Fibroblast of peridontal ligament (primary cell): ENCODE measurements at regions not wholly inside any gene's neighbourhood (a gene's known extent, or its start where the extent isn't known, plus 50 kb on each side); places are given as distances from the start of the nearest gene placed in this dataset.

Experiments
- DNase-seq: peaks from one replicate; pipeline ENCODE4 v3.0.0-alpha.2; 2010; ENCODE audit errors: extremely low read depth

- no peak for DNase-seq
Observed at GRCh38 chr1:25036117-25036546, 106.1 kb upstream of the RUNX3 start.

DNA sequence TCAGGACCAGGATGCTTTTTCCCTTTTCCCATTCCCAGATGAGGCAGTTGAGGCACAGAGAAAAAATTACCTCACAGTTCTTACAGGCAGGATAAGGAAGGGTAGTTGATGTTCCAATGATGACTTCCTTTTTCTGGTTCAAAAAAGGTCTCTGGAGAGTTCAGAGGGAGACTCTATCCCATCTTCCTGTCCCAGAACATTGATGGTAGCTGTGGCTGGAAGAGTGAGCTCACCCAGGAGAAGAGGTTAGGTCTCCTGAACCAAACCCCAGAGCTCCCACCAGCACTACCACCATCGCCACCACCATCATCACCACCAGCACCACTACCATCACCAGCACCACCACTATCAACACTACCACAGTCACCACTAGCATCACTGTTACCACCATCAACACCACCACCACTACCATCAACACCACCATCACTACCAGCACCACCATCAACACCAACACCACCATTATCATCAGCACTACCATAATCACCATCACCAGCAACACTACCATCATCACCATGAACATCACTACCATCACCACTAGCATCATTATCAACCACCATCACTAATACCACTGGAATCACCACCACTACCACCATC, 105.5 kb upstream of the RUNX3 start:
- DNase-seq = no peak

DNA sequence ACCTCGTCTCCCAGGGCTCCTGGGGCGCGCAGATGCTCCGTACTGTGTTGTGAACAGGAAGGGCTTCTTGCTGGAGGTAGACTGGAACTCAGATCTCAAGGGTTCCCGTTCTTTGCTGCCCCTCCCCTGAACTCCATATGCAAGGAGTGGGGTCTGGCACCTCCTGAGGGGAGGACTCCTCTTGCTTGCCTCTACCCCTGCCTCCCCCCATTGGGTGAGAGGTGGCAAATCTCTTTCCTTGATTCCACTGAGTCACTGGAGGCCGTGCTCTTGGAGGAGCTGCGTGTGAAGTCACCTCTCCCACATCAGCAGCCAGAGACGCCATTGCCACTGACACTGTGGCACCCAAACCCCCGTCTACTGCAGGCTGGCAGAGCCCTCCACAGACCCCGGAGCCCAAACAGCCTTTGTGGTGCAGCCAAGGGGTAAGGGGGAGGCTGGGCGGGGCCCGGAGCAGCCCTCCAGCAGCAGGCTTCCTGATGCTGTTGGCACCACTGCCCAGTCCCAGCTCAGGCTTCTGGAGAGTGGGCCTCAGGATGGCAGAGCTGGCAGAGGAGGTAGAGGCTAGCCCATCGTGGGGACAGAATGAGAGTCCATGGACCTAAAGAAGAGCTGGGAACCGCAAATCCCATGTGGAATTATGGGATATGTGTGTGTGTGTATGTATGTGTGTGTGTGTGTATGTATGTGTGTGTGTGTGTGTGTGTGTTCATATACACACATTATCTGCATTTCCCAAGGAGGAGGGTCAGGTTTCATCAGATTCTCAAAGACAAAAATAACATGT, 104.9 kb upstream of the RUNX3 start:
- no peak for DNase-seq

- DNase-seq = no peak
Observed at GRCh38 chr1:25033828-25034705, 104.0 kb upstream of the RUNX3 start.

GRCh38 chr1:25033030-25033827, 103.2 kb upstream of the RUNX3 start:
- no peak for DNase-seq

DNA sequence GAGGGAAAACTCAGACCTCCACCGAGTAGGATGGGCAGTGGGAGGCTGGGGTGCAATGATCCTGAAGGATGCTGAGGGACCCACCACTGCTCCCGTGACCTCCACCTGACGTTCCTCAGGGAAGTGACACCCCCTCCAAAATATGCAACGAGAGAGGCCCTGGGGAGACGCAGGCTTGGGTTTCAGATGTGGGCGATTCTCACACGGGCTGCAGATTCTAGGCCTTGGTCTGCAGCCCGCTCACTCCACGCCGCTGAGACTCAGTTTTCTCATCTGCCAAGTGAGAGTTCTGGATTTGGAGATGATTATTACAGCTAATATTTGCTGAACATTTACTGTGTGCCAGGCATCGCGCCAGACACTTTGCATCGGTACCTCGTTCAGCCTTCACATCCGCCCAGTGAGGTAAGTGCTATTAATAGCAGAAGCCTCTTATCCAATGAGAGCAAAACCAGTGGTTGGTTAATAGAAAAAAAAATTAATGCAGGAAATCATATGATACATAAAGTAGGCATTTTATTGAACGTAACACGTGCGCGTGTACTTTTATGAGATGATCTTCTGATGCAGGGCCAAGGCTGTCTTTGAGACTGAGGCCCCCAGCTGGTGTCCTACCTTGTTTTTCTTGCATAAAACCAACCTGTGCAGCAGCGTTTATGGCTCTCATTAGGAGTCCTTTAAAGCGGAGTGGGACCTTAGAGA, 102.0 kb upstream of the RUNX3 start:
- no peak for DNase-seq

GRCh38 chr1:25031601-25031965, 101.5 kb upstream of the RUNX3 start:
- DNase-seq = no peak

GRCh38 chr1:25030674-25031589, 100.9 kb upstream of the RUNX3 start:
- no peak for DNase-seq

DNA sequence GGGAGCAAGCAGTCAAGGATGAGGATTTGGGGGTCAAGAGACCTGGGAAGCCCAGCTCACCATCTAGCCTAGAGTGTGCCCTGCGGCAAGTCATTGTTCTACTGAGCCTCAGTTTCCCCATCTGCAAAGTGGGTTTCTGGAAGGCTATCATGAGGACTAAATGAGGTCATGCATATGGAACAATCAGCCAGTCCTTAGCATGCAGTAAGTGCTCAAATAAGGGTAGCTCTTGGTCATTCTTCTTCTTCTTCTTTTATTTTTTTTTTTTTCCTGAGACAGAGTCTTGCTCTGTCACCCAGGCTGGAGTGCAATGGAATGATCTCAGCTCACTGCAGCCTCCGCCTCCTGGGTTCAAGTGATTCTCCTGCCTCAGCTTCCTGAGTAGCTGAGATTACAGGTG, 99.9 kb upstream of the RUNX3 start:
- no peak for DNase-seq

DNA sequence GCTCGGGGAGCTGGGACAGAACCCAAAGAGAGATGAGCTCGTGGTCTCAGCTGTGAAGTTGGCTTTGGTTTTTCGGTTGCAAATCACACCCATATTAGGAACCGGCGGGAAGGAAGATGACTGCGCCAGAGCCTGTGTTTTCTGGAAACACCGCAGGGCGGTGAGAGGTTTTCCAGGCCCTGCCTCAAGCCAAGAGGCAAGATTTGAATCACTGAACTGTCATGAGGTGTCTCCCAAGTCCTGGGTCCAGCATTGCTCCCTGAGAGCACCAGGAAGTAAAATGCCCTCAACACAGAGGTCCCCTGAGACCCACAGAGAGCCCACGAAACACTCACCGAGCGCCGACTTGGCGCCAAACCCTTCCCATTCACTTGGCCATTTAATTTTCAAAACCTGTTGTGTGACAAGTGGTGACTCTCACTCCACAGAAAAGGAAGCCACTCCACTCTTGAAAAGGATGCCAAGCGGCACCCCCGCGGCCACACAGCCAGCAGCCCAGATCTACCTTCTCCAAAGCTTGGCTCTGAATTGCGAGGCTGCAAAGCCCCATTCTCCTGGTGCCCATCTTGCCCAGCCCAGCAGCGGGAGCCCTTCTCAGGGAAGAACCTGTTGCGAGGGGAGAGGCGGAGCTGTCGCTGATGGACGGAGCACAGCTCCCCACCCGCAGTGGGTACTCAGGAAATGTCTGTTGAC, 99.0 kb upstream of the RUNX3 start:
- no peak for DNase-seq

DNA sequence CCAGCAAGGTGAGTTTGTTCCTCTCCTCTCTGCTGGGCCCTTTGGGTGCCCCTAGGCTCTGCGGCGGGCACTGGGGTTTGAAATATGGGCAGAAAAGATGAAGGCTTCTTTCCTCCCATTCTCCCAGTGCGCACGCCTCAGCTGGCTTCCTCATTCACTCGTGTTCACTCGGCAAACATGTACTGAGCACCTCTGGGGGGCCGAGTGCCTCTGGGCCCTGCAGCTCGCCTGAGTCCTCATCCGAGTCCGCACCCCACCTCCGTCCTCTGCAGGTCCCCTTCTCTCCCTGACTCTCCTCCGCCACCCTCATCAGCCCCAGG, 98.5 kb upstream of the RUNX3 start:
- DNase-seq = no peak

DNA sequence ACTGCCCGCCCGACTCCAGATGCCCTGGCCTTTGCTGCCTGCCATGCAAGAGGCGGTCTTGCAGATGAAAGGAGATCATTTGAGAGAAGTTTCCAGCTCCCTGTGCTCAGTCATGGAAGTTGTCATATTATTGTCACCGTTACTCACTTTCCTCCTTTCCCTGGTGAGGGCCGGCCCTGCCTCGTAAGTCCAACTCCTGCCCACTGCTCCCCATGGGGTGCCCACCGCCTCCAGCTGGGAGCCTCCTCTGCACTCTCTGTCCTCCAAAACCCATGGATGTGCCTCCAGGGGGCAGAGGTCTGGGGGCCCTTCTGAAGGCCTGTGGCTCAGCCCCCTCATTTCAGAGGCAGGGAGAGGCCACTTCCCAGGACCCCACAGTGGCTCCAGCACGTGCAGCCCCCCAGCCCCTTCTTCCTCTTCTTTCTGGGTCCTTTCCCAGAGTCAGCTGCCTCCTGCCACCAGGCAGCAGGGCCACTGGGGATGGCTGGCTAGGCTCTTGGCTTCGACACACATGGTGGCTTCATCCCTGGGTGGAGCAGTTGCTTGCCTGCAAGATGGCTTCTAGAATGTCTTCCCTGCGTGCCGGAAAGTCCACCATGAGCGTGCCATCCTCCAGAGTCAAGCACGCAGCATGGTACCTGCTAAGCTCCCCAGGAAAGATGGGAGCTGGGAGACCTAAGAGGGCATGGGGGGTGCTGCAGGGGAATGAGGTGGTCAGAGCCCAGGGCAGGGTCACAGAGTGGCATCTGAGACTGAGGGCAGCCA, 97.9 kb upstream of the RUNX3 start:
- DNase-seq = no peak

DNA sequence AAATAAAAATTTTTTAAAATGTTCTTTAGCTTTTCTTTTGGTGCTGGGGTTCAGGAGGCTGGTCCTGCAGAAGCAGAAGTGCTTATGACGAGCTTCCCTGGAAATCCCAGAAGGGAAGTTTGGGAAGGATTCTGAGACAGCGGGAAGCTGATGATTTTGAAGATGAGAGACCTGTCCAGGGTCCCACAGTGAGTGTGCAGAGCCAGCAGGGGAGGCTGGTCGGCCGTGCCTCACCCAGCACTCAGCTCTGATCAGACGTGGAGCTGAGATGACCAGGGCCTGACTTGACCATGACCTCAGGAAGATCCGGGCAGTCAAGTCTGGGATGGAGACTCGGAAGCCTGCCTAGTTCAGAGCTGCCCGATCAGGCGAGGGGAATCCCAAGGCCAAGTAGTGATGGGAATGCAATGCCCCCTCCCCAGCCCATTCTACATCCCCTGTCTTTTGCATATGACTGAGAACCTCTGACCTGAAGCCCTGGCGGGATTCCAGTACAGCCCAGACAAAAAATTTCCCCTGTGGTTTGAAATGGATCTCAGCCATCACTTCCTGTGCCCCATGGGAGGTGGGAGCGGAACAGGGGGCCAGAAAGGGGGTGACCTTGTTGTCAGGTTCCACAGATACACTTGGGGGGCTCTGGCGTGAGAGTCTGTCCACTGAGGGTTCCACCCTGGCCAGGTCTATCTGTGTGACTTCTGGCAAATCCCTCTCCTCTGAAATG, 96.8 kb upstream of the RUNX3 start:
- no peak for DNase-seq

DNA sequence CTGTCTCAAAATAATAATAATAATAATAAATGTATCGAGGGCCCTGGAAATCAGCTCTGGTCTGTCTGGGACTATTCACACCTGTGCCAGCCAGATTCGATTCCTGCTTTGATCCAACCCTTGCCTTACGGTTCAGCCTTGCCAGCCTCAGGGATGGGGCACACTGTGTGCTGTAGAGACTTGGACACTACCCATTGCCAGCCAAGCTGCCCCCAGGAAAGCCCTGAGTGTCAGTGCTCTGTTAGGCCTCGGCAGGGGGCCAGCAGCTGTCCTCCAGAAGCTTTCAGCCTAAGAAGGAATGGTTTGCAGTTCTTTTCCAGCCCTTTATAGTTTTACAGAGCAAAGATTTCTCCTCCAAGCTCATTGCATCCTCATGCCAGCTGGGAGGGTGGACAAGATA, 96.2 kb upstream of the RUNX3 start:
- no peak for DNase-seq

- no peak for DNase-seq
Observed at GRCh38 chr1:25024615-25025350, 94.7 kb upstream of the RUNX3 start.

GRCh38 chr1:25023826-25024225, 93.8 kb upstream of the RUNX3 start:
- no peak for DNase-seq

DNA sequence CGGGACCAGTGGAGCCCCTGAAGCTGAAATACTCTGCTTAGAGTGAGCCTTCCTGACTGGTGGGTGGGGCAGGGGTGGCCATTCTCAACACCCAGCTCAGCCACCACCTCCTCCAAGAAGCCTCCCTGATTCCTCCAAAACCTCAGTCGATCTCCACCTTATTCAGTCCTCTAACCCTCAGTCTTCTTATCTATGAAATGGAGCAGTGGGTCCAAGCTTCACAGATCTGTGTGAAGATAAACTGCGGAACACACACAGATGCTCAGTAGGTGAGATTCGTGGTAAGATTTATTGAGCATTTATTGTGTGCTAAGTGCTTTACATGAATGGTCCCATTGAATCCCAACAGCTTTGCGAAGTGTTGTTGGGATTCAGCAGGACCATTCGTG, 93.1 kb upstream of the RUNX3 start:
- DNase-seq = no peak
